Skeletal muscle cell (primary cell): ENCODE measurements at regions not wholly inside any gene's neighbourhood (a gene's known extent, or its start where the extent isn't known, plus 50 kb on each side); places are given as distances from the start of the nearest gene placed in this dataset.

Experiments
- DNase-seq: peaks from one replicate; pipeline ENCODE4 v3.0.0-alpha.2; 2010; ENCODE audit warnings: low read depth
- H3K4me3 ChIP-seq: 2 replicates; pipeline ENCODE4 v1.5.1; 2011; ENCODE audit warnings: low read depth, mild to moderate bottlenecking, control low read depth, low read length, moderate library complexity

DNA sequence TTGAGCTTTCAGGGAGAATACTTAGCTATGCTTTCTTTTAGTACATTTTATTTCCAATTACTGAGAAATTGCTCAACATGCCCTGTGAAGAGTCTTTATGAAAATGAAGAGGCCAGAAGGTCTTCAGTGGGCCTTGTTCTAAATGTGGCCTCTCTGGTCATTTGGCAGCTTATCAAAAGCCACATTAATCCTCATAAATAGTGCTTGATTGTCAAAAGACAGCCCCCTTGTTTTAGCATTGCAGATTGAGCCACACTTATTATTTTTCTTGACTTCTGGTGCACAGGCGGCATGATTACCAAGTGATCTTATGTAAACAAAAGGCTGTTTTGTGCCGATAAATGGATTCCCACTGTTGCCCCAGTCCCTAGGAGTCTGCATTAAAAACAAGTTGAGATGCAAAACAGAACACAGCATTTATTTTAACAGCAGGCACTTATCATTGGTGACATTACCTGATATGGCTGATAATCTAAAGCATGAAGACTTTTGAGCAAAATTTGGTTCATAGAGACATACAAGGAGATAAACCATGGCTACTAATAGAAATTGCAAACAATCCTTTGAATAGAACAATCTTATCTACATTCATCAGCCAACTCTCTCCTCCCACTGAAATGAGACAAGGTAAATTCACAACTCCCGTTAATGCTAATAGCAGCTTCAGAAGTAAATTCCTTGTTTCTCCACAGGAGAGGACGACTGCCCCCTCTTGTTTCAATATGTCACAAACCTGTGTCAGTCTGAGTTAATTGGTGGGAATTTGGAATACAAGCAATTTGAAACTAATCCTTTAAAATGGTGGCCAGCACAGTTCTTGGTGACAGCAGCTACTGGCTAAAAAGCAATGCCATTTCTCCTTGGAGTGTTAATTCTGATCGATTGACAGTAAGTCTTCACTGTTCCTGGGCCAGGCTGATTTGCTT is 194.3 kb downstream of the NSUN3 start:
- DNase-seq = no peak
- no peak overlapping the region for H3K4me3 ChIP-seq

DNA sequence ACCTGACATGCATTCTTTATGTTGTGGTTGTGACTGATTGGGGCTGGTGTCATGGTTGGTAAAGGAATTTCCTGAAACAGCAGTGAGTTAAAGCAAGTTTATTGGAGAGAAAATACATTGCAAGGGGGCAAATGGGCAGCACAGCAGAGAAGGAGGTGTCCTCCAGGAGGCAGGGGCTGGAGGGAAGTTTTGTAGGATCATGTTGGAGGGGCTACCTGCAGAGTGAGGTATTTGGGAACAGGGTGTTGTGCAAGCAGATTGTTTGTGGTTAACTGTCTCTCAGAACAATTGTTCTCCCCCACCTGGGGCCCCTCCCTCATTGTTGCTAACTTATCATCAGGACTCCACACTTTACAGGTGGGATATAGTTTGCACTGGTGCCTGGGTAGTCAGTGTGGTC is 196.0 kb downstream of the NSUN3 start:
- no peak overlapping the region for H3K4me3 ChIP-seq
- DNase-seq = no peak

DNA sequence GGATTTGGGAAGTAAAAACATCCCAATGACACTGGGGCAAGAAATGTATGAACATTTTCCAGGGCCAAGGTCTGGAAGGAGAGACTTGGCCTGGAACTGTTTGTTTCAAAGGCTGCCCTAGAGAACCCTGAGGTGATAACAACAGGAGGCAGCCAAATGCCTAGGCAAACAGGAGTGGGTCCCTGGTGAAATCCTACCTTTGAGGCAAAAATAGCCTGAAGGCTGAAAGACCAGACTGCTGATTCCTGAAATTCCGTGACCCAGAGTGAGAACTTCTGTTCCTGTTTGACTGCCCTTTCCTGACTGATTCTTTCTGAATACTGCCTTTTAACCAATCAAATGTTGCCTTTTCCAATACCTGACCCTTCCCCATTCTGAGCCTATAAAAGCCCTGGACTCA is 196.4 kb downstream of the NSUN3 start:
- H3K4me3 ChIP-seq = no peak overlapping the region
- no peak for DNase-seq

DNA sequence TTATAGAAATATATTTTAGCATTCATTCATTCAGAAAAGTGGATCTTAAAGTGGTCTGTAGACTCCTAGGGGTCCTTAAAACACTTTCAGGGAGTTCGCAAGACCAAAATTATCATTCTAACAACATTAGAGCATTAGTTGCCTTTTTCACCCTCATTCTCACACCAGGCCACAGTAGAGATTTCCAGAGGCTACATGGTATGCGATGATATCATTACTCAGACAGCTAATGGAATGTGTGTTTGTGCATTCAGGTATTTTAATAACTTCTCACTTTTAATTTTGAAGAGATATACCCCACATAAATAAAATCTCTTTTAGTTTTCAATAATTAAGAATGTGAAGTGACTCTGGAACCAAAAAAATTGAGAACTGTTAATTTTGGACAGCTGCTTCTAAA is 206.9 kb downstream of the NSUN3 start:
- no peak for DNase-seq
- no peak overlapping the region for H3K4me3 ChIP-seq

DNA sequence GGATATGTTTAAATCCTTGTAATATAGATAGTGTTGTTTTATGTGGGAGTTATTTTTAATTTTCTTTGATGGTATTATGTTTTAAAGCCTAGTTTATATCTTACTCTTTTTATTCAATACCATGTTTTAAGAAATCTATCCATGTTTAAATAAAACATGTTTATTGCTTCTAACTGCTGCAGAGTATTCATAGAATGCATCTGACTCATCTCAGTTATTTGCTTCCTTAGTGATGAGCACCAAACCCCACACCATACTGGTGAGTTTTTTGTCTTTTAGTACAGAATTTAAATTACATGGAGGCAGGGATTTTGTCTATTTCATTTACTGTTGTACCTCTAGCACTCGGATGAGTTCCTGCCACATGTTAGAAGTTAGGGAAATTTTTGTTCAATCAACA is 209.2 kb downstream of the NSUN3 start:
- H3K4me3 ChIP-seq = no peak overlapping the region
- DNase-seq = no peak

DNA sequence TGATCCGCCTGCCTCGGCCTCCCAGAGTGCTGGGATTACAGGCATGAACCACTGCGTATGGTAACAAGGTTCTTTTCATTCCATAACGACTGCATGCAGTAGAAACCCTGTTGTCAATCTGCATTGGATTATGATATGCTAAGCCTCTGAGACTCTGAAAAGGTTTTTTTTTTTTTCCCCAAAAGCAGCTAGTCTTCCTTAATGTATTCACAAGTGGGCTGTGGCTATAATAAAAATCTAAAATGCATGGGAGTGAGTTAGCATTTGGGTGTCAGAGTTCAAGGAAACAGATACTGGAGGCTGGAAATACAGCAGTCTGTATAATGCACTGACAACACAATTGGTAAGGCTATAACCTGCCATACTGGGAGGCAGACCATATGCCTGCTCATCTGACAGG is 218.1 kb downstream of the NSUN3 start:
- no peak for DNase-seq

DNA sequence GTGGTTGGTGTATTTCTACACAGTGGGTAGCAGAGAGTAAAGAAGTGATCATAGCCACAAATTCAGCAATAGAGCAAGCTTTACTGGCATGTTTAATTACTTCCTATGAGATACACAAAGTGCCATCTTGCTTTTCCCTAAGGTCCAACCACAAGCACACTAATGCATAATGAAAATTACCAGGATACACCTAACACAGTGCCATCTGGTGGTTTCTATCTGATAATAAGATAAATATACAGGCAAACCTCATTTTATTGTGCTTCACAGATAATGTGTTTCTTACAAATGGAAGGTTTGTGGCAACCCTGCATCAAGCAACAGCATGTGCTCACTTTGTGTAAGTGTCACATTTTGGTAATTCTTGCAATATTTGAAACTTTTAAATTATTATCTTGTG is 223.0 kb downstream of the NSUN3 start:
- DNase-seq = no peak
- no peak overlapping the region for H3K4me3 ChIP-seq

More for the DNA sequence above, 218.1 kb downstream of the NSUN3 start:
- no peak overlapping the region for H3K4me3 ChIP-seq

DNA sequence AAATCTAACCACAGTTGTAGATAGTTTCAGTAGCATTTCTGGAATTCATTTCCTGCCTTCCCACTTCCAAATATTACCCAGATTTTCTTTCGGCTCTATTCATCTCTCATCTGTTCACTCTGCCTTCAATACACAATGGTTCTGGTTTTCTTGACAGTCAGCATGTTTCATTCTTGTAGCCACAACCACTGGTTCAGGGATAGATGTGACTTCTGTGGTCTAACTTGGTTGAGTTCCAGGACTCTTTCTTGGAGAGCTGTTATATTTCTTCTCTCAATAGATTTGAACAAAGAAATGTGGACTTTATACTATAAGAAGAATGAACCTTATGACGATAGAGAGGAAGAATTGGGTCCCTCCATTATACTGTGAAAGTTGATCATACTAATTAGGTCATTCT is 228.8 kb downstream of the NSUN3 start:
- DNase-seq = no peak
- no peak overlapping the region for H3K4me3 ChIP-seq

DNA sequence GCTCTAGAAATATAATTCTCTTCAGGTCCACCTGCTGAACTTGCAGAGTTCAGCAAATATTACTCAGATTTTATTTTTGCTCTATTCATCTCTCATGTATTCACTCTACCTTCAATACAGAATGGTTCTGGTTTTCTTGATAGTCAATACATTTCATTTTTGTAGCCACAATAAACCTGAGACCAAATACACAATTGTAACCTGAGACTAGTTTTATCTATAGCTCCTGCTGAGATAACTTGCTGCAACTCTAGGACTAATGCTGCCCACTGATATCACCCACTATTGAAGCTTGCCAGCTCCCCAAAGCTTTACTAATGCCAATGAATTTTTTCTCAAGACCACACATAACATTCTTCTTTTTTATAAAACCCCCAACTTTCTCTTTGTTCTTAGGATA is 229.3 kb downstream of the NSUN3 start:
- no peak overlapping the region for H3K4me3 ChIP-seq

DNA sequence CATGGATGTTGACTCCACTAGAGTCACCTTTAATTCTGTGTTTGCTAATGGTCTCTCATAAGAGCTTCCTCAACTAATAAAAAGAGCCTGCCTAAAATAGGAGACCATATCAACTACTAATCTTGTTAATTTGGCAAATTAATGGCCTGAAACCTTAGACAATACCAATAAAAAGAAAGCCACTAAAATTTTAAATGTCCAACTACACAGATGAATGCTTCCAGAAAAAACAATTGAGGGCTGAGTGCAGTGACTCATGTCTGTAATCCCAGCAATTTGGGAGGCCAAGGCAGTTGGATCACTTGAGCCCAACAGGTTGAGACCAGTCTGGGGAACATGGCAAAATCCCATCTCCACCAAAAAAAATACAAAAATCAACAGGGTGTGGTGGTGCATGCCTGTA is 230.9 kb downstream of the NSUN3 start:
- DNase-seq = no peak

More for the DNA sequence above, 229.3 kb downstream of the NSUN3 start:
- DNase-seq = no peak

DNA sequence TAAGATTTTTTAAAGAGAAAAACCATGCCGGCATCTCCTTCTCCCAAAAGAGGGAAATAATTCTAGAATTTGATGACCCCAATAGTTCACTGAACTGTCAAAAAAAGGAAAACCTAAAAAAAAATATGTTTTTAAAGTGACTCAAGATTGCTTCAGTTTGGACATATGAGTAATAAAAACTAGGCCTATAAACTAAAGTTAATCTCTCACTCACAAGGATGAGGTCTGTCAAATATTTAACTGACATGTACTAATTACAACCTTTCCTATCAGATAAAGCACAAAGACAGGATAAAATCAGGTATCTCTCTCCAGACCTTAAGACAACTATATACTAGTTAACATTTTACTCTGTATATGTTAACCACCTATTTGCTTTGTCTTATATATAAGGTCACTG is 231.9 kb downstream of the NSUN3 start:
- H3K4me3 ChIP-seq = no peak overlapping the region
- no peak for DNase-seq

More for the DNA sequence above, 230.9 kb downstream of the NSUN3 start:
- no peak overlapping the region for H3K4me3 ChIP-seq

DNA sequence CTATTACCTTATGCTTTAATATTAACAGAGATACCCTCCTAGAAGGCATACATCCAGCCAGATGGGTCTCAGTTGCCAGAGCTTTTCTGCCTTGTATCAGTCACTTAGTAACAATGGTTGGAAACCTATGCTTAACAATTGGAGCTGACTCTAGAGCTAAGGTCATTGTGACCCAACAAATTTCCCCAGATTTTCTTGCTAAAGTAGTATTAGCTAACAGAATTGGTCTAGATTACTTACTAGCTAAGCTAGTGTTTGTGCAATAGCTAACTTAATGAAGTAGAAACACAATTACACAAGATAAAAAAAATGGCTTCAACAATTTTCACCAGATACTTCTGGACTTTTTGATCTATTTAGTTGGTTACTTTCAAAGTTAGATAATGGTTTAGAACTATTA is 236.9 kb downstream of the NSUN3 start:
- H3K4me3 ChIP-seq = no peak overlapping the region
- no peak for DNase-seq

DNA sequence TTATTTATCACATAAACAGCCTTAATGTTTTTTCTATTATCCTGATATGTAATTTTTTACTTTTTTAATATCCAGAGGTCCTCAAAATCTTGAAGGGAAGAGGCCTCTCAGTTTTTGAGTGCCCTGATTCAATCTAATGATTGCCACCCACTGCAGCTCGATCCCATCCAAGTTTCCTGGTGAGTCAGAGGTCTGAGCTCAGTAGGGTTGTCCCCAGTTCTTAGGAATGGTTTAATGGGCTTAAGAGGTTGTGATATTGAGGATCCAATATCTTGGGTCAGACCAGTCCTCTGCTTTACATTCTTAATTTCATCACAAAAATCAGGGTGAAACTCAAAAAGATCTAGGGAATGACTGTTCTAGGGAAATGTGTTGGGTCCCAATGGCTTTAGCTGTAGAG is 238.5 kb downstream of the NSUN3 start:
- DNase-seq = no peak

DNA sequence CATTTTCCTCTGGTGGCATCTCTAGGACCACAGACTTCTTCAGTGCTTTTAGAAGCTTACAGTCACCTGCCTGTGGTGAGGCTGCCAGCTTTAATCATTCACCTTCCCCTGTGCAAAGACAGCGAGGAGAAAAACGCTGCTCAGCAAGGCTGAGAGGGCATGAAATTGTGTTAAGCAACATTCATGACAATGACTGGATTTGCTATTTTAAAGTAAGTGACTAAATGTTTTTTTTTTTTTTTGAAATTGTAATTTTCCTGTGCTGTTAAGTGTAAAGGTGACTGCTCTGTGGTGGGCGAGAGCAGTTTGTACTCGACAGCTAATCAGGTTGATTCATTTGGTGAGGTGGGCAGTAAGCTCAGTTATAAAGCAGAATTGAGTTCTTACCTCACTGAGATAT is 240.4 kb downstream of the NSUN3 start:
- no peak overlapping the region for H3K4me3 ChIP-seq
- DNase-seq = no peak

More for the DNA sequence above, 238.5 kb downstream of the NSUN3 start:
- no peak overlapping the region for H3K4me3 ChIP-seq

DNA sequence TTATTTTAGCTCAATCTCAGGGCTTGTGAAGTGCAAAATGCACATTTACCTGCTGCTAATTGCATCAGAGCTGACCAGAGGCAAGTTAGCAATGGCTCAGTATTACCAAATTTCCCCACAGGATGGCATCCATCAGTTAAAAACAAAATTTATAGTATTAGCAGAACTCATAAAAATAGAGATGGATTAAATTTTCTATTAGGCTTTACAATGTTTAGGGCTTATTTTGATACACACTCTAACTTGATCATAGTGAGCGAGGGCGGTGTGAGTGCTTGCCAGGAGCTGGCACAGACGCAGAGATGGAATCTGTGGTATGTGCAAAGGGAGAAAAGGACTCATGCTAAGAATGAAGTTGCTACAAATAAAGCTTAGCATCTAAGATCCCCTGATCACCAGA is 241.0 kb downstream of the NSUN3 start:
- no peak overlapping the region for H3K4me3 ChIP-seq
- DNase-seq = no peak

DNA sequence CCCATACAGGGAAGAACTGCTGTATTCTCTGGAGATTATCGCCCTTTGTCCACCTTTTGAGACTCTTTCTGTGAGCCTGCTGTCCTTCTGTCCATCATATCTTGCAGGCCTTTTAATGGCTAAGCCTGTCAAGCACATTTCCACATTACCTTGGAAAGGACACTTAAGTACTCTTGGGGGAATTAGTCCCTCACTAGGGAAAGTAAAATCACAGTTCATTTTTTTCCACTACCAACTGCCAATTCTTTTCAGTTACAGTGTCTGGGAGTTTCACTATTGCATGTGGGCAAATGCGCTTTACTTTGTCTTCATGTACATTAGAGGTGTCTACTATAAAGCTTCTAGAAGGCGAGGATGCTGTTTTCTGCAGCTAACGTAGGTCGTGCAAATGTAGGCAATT is 242.1 kb downstream of the NSUN3 start:
- DNase-seq = no peak
- H3K4me3 ChIP-seq = no peak overlapping the region

DNA sequence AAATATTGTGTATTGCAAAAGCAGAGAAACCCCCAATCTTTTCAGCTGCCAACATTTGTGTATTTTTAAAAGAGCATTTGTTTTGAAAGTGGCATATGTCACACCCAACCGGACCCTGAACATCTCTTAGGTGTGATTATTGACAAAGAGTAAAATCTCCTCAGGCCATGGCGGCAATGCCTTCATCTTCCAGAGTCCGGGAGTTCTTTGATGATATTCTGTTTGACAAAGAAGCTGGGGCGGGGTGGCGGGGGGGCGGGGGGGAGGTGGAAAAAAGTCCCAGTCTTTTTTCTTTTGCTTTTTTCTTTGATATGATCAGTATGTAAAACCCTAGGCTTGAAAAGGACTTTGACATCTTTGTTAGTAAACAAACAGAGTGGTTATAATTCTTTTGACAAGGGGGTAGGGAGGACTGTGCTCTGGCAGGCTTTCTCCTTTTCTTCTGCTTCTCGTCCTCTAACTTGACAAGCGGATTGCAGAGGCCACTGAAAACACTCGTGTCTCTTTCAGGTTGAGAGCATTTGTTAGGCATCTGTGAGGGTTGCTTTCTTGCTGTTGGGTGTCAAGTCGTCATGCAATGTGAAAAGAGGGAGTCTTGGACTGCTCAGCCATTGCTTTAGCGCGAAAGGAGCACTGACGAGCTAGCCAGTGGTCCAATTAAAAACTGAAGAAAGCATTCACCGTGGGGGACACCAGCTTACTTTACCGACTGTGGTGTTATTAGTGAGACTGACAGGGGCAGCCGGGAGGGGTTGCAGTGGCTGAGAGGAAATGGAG is 243.2 kb downstream of the NSUN3 start:
- no peak for DNase-seq
- H3K4me3 ChIP-seq = no peak overlapping the region

DNA sequence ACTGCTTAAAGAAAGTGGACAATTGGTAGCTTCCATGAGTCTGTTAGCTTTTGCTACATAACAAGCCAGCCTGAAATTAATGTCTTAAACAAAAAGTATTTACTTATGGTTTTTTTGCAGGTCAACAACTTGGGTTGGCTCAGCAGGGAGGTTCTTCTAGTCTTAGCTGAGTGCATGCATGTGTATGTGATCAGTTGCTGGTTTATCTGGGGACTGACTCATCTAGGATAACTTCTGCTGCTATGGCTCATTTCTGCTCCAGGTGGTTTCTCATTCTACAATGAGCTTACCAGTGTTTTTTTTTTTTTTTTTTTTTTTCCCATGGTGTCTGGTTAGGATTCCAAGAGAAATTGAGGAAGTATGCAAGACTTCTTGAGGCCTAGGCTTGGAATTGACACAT is 244.7 kb downstream of the NSUN3 start:
- no peak for DNase-seq
- H3K4me3 ChIP-seq = no peak overlapping the region

DNA sequence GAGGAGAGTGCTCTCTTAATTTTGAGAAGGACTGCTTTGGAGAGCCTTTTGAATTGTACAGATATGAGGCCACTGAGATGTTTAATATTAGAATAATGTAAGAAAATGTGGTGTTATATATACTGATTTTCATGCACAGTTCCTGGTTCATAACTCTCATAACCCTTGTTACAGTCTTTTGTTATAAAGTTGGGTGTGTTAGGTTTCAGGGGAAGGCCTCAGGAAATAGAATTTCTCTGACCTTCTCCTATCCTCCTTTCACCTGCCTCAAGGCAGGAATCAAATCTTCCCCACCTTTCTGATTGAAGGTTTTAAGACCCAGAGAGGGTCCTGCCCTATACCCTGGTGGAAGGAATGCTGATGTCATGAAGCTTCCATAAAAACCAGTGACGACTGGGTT is 245.9 kb downstream of the NSUN3 start:
- DNase-seq = no peak
- H3K4me3 ChIP-seq = no peak overlapping the region

DNA sequence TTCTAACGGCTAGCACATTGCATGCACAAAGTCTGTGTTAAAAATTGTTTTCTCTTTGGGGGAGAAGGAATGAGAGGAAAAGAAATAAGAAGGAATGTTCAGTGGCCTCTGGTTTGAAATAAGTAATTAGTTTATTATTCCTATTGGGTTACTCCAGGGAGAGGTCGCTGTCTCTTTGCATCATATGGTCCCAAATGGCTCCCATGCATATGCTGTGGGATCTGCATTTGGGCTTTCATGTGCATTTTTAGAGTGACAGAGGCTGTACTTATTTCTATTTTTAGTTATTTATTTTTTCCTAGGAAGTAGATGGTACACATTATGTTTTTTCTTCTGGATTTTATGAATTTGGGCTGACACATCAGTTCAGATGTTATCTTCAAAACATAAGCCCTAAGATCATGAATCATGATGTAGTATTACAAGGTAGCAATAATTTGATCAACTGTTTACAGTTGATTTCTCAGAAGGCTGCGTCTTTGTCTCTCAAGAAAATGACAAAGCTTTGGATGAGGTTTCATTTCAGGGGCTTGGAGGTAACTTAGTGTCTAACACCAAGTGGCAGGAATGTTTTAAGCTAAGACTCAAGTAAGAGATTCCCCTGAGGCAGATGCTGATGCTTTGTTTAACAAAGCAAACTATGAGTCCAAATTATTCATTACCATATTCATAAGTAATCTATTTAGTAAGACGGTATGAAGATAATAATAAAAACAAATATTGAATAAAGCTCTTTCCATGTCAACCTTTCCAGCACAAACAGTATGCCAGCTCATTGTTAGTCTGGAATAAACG is 247.7 kb downstream of the NSUN3 start:
- no peak for DNase-seq
- no peak overlapping the region for H3K4me3 ChIP-seq
